HepG2 (cell line): ENCODE measurements at regions not wholly inside any gene's neighbourhood (a gene's known extent, or its start where the extent isn't known, plus 50 kb on each side); places are given as distances from the start of the nearest gene placed in this dataset.

Experiments
- ATAC-seq: fragments of 200-7000 bp; cut with Tn5 transposase; 3 replicates; pipeline ENCODE4 v1.9.1; 2020; ENCODE audit warnings: mild to moderate bottlenecking, moderate library complexity
- BruUV-seq: library from RNA; stranded (reverse); fragments of 400-500 nt; replicated peaks from 2 replicates; lab custom pipeline; 2021; lab: Mats Ljungman, UMichigan
- CTCF ChIA-PET: fragments of 300-600 bp; formaldehyde crosslinking; extraction: SDS; loops from one replicate; lab custom pipeline; 2021; ENCODE audit warnings: low total read pairs, inconsistent platforms, low intra/inter-chr PET ratio; lab: Yijun Ruan, JAX
- POLR2A ChIA-PET: fragments of 350-600 bp; sonication (Branson Sonifier 250); formaldehyde crosslinking; loops from one replicate; lab custom pipeline; 2020; ENCODE audit warnings: antibody characterized with exemption, inconsistent platforms; lab: Yijun Ruan, JAX
- DNase-seq: peaks from one replicate; pipeline ENCODE4 v3.0.0-alpha.2; 2015; ENCODE audit warnings: low spot score
- FAIRE-seq: peaks from 3 replicates; lab custom pipeline; 2011; peaks lifted over from hg19 to GRCh38; lab: Jason Lieb, UNC
- H2AFZ ChIP-seq: one replicate; pipeline ENCODE4 v1.6.1; 2011; ENCODE audit warnings: low read length, inconsistent platforms
- H3K27ac ChIP-seq: fragments of 300-600 bp; 3 replicates; pipeline ENCODE4 v1.8.0; 2011; ENCODE audit warnings: mixed run types, mild to moderate bottlenecking, mixed read lengths, low read length, inconsistent platforms; ENCODE audit not compliant: insufficient read depth; ENCODE audit errors: extremely low read length
- H3K27me3 ChIP-seq, 2 experiments: fragments of 200-600 bp in 1 of 2; 2 replicates in 1 of 2; 3 replicates in 1 of 2; pipeline versions ENCODE4 v1.6.0 to v1.8.0; 2011; ENCODE audit warnings: low read length in 2 of 2, mild to moderate bottlenecking in 2 of 2, moderate library complexity in 2 of 2, inconsistent platforms in 1 of 2; ENCODE audit not compliant: insufficient read depth in 2 of 2, control insufficient read depth in 1 of 2
- H3K36me3 ChIP-seq, 2 experiments: fragments of 200-600 bp in 1 of 2; replicated peaks in 1 of 2; 2 replicates in 1 of 2; 3 replicates in 1 of 2; pipeline versions ENCODE4 v1.5.1 to v1.8.0; 2011; ENCODE audit warnings: low read length in 2 of 2, inconsistent platforms in 1 of 2; ENCODE audit not compliant: insufficient read depth in 2 of 2, control insufficient read depth in 1 of 2
- H3K4me1 ChIP-seq: 2 replicates; pipeline ENCODE4 v1.5.1; 2012; ENCODE audit warnings: low read length, inconsistent platforms; ENCODE audit not compliant: insufficient read depth
- H3K4me2 ChIP-seq: 2 replicates; pipeline ENCODE4 v1.6.0; 2011; ENCODE audit warnings: low read depth, low read length, inconsistent platforms
- H3K4me3 ChIP-seq, 3 experiments: fragments of 200-600 bp in 1 of 3; sonication (generic), shearing (Covaris generic) in 1 of 3; replicated peaks in 1 of 3; 2 replicates each; pipeline ENCODE4 v1.5.1; 2011 to 2016; ENCODE audit warnings: low read length in 3 of 3, inconsistent platforms in 2 of 3, low read depth in 2 of 3, mild to moderate bottlenecking in 2 of 3, control low read depth in 1 of 3, mixed read lengths in 1 of 3; ENCODE audit not compliant: insufficient read depth in 1 of 3
- H3K79me2 ChIP-seq: one replicate; pipeline ENCODE4 v1.6.1; 2011; ENCODE audit warnings: low read length, inconsistent platforms; ENCODE audit not compliant: insufficient read depth
- H3K9ac ChIP-seq: 2 replicates; pipeline ENCODE4 v1.6.0; 2011; ENCODE audit warnings: mild to moderate bottlenecking, low read depth, low read length, inconsistent platforms; ENCODE audit not compliant: insufficient read depth
- H3K9me3 ChIP-seq: 2 replicates; pipeline ENCODE4 v1.5.1; 2012; ENCODE audit warnings: mild to moderate bottlenecking, low read length
- H4K20me1 ChIP-seq: 2 replicates; pipeline ENCODE4 v1.6.0; 2011; ENCODE audit warnings: inconsistent platforms, mild to moderate bottlenecking, low read length, moderate library complexity; ENCODE audit not compliant: insufficient read depth
- ELF1 ChIP-seq: sonication (generic); formaldehyde crosslinking; IDR thresholded peaks from 2 replicates; pipeline ENCODE4 v1.4.0; 2020; ENCODE audit warnings: missing genetic modification reagents
- FOXO1 ChIP-seq: sonication (generic); formaldehyde crosslinking; IDR thresholded peaks from 2 replicates; pipeline ENCODE4 v1.4.0; 2020; ENCODE audit warnings: missing genetic modification reagents
- ISL2 ChIP-seq: sonication (generic); formaldehyde crosslinking; IDR thresholded peaks from 2 replicates; pipeline ENCODE4 v1.5.0; 2020; ENCODE audit warnings: missing genetic modification reagents
- JUNB ChIP-seq: sonication (generic); formaldehyde crosslinking; IDR thresholded peaks from 2 replicates; pipeline ENCODE4 v1.8.0; 2022; ENCODE audit warnings: missing genetic modification reagents, mild to moderate bottlenecking, borderline replicate concordance
- SMAD3 ChIP-seq: sonication (generic); formaldehyde crosslinking; IDR thresholded peaks from 2 replicates; pipeline ENCODE4 v1.4.0; 2020; ENCODE audit warnings: missing genetic modification reagents
- YEATS4 ChIP-seq: sonication (generic); formaldehyde crosslinking; IDR thresholded peaks from 2 replicates; pipeline ENCODE4 v1.4.0; 2020; ENCODE audit warnings: missing genetic modification reagents, borderline replicate concordance
- ZBED4 ChIP-seq: sonication (generic); formaldehyde crosslinking; IDR thresholded peaks from 2 replicates; pipeline ENCODE4 v1.4.0; 2020; ENCODE audit warnings: missing genetic modification reagents, borderline replicate concordance
- ZBTB26 ChIP-seq: IDR thresholded peaks from 2 replicates; pipeline ENCODE4 v1.6.1; 2016; ENCODE audit warnings: missing compliant biosample characterization, missing genetic modification reagents, borderline replicate concordance
- ZIK1 ChIP-seq: sonication (generic); formaldehyde crosslinking; IDR thresholded peaks from 2 replicates; pipeline ENCODE4 v1.5.0; 2020; ENCODE audit warnings: mild to moderate bottlenecking, low read depth, missing genetic modification reagents, borderline replicate concordance
- ZKSCAN1 ChIP-seq: fragments of 150-350 bp; IDR thresholded peaks from 2 replicates; pipeline ENCODE4 v1.6.1; 2014; ENCODE audit warnings: low read length
- ZNF513 ChIP-seq: sonication (generic); formaldehyde crosslinking; conservative IDR thresholded peaks from 2 replicates; pipeline ENCODE4 v1.5.0; 2020; ENCODE audit warnings: missing genetic modification reagents
- ZNF678 ChIP-seq: sonication (generic); formaldehyde crosslinking; IDR thresholded peaks from 2 replicates; pipeline ENCODE4 v1.4.0; 2020; ENCODE audit warnings: mild to moderate bottlenecking, missing genetic modification reagents
- ZNF691 ChIP-seq: sonication (generic); formaldehyde crosslinking; IDR thresholded peaks from 2 replicates; pipeline ENCODE4 v1.4.0; 2020; ENCODE audit warnings: missing genetic modification reagents, low read depth, mild to moderate bottlenecking, borderline replicate concordance
- ZNF790 ChIP-seq: sonication (generic); formaldehyde crosslinking; IDR thresholded peaks from 2 replicates; pipeline ENCODE4 v1.8.0; 2022; ENCODE audit warnings: missing genetic modification reagents, mild to moderate bottlenecking, borderline replicate concordance
- ZSCAN25 ChIP-seq: sonication (generic); formaldehyde crosslinking; IDR thresholded peaks from 2 replicates; pipeline ENCODE4 v1.8.0; 2022; ENCODE audit warnings: mild to moderate bottlenecking, missing genetic modification reagents
- ZSCAN5A ChIP-seq: sonication (generic); formaldehyde crosslinking; IDR thresholded peaks from 2 replicates; pipeline ENCODE4 v1.8.0; 2022; ENCODE audit warnings: mild to moderate bottlenecking, missing genetic modification reagents, borderline replicate concordance
- in situ Hi-C: cut with HindIII; loops from 2 replicates; pipeline ENCODE4 v1.10.0; 2017; ENCODE audit warnings: low pct_unique_long_range_greater_than_20kb; ENCODE audit not compliant: extremely low pct_ligation_motif_present
- intact Hi-C: fragments of 100-400 bp; cut with micrococcal nuclease; formaldehyde crosslinking; loops from one replicate; pipeline ENCODE4 v1.10.0; 2022; ENCODE audit not compliant: unreplicated experiment
- TF ChIP-seq, protein P1 (sequence below): sonication (generic); formaldehyde crosslinking; IDR thresholded peaks from 2 replicates; pipeline ENCODE4 v1.4.0; 2020; ENCODE audit warnings: mild to moderate bottlenecking, missing genetic modification reagents

GRCh38 chr3:137958636-137959035 lies 51.3 kb upstream of the CLDN18 start:
- no peak overlapping the region for H3K27ac ChIP-seq
- in situ Hi-C loops (no loop called here), intact Hi-C loops (no loop called here)
- ATAC-seq (no peak), FAIRE-seq (no peak), DNase-seq (no peak)
- H3K4me1 ChIP-seq: no peaks in the 10 kb centered on the region
- BruUV-seq: no TSS peak
- POLR2A ChIA-PET: no interaction called here
- H3K79me2 ChIP-seq: no peaks in the 10 kb centered on the region
- no peaks in the 10 kb centered on the region for H4K20me1 ChIP-seq
- H3K9me3 ChIP-seq: no peaks in the 10 kb centered on the region
- H3K4me2 ChIP-seq: no peak overlapping the region
- CTCF ChIA-PET: no interaction called here
- H3K9ac ChIP-seq: no peak overlapping the region
- no peaks in the 10 kb centered on the region for H3K36me3 ChIP-seq
- H3K4me3 ChIP-seq: no peak overlapping the region
- no peak overlapping the region for H2AFZ ChIP-seq
- H3K27me3 ChIP-seq: 0 out of 5 replicates have a peak, but pooled peaks cover 0 to 5% of the 10 kb centered on the region in 2 experiments
- TF ChIP-seq YEATS4 (CRISPR knock-in tag) (no peak), SMAD3 (CRISPR knock-in tag) (no peak), ZIK1 (CRISPR knock-in tag) (no peak), ZKSCAN1 (no peak), ZNF513 (CRISPR knock-in tag) (no peak), ZSCAN25 (CRISPR knock-in tag) (no peak), ZBED4 (no peak), FOXO1 (CRISPR knock-in tag) (no peak), ELF1 (CRISPR knock-in tag) (no peak), ZNF691 (CRISPR knock-in tag) (no peak), ZNF678 (no peak), ZBTB26 (no peak), ISL2 (CRISPR knock-in tag) (no peak), ZSCAN5A (CRISPR knock-in tag) (no peak), ZNF790 (no peak), JUNB (CRISPR knock-in tag) (no peak)
- TF ChIP-seq, protein P1, sequence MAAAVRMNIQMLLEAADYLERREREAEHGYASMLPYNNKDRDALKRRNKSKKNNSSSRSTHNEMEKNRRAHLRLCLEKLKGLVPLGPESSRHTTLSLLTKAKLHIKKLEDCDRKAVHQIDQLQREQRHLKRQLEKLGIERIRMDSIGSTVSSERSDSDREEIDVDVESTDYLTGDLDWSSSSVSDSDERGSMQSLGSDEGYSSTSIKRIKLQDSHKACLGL: no peak
